GM18951 (cell line): ENCODE measurements at regions not wholly inside any gene's neighbourhood (a gene's known extent, or its start where the extent isn't known, plus 50 kb on each side); places are given as distances from the start of the nearest gene placed in this dataset.

Experiments used
- POLR2A ChIP-seq: IDR thresholded peaks from 4 replicates; pipeline ENCODE4 v1.6.1; 2011; ENCODE audit warnings: mild to moderate bottlenecking; ENCODE audit not compliant: insufficient read length, insufficient read depth; ENCODE audit errors: extremely low read depth
- in situ Hi-C: fragments of 300-500 bp; cut with MboI; formaldehyde crosslinking; loops from one replicate; pipeline ENCODE4 v1.12.0; 2022; ENCODE audit warnings: low sequenced_read_pairs, mixed read lengths, inconsistent platforms; ENCODE audit not compliant: unreplicated experiment

- in situ Hi-C loops = no loop called here
- TF ChIP-seq POLR2A = no peak
Measured at GRCh38 chr6:15811107-15811506, 148.3 kb upstream of the DTNBP1 start.

DNA sequence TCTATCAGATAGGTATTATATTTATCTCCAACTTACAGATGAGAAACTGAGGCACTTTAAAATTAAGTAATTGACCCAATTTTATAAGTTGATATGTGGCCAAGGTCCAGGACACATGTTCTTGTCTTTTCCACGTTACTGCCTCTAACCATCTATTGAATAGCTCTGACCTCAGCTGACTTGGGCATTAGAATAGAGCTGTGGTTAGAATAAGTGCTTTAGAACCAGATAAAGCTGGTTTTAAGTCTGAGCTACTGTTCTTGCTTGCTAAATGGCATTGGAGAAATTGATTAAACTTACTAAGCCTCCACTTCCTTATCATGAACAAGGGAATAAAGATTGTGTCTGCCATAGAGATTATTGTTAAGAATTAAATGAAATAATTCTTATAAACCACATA, 147.8 kb upstream of the DTNBP1 start:
- no peak for TF ChIP-seq POLR2A
- in situ Hi-C loops = no loop called here

DNA sequence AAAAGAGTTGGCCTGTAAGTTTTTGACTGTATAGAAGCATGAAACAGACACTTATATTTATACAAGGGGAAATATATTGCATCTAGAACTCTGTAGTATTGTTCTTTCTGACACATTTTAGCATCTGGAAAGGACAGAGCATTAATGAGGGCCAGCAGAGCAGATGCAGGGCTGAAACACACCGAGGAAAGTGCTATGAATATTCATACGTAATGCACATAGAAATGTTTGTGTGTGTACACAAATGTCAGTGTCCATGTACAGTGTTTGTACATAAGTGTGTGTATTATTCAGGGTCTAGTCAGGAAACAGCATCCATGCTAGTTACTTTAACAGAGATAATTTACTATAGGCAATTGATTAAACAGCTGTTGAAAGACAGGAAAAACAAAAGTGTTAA, 146.5 kb upstream of the DTNBP1 start:
- in situ Hi-C loops = no loop called here
- no peak for TF ChIP-seq POLR2A

DNA sequence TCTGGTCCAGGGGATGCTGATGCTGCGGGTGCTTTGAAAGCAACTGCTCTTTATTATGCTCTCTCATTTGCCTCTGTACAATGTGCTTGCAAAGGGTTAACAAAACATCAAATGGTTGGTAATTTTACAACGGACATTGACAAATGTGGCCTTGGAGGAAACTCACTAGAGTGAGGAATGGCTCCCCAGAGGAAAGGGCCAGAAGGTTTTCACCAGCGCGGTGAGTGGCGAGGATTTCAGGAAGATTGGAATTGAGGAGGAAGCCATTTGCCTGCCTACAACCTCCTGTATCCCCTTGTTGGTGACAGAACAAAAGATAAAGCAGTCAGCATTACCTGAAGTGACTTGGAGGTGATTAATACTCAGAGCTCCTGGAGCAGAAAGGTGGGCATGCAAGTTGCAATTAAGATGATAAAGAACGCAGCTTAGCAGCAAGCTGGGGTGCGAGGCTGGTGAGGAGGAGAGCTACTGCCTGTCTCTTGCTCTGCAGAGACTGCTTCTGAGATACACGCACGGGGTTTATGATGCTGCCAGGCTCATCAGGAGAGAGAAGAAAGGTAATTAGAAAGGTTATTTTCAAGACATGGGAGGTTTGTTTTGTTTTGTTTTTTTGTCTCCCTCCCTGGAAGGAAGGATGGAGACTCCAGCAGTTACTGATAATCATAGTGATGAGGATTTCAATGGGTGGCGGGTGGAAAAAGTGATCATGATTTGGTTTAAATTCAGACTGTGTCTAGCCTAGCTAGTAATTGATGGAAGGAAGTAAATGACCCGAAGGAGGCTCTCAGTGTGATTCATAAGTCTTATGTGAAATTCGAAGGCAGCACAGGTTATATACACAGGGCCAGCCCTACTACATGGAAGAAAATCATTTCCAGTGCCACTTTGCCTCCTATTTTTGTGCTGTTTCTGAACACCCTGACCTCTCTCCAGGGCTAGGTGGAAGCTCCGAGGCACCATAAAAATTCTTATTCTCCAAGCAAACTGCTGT, 141.6 kb upstream of the DTNBP1 start:
- no peak for TF ChIP-seq POLR2A
- in situ Hi-C loops = no loop called here

DNA sequence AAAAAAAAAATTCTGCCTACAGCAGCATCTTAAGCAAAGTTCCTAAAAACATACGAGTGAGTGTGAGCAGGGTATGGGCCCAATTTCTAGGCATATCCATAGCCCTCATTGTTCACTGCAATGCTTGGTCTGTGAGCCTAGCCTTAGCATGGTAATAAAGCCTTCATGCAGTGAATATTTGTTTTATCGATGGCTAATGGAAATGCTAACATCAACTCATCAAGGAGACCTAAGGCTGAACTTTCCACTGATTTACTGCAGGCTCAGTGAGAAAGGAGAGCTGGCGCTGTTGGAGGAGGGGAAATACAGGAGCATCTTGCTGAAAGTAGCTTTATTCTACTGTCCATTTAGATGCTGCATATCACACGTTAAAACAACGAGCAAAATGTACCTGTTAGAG, 139.6 kb upstream of the DTNBP1 start:
- in situ Hi-C loops = no loop called here
- no peak for TF ChIP-seq POLR2A

GRCh38 chr6:15801912-15802311, 139.1 kb upstream of the DTNBP1 start:
- no peak for TF ChIP-seq POLR2A
- in situ Hi-C loops = no loop called here

- no peak for TF ChIP-seq POLR2A
- in situ Hi-C loops = no loop called here
Measured at GRCh38 chr6:15800841-15801617, 138.2 kb upstream of the DTNBP1 start.

GRCh38 chr6:15798533-15799255, 135.9 kb upstream of the DTNBP1 start:
- in situ Hi-C loops = no loop called here
- TF ChIP-seq POLR2A = no peak

GRCh38 chr6:15796844-15797243, 134.0 kb upstream of the DTNBP1 start:
- no peak for TF ChIP-seq POLR2A
- in situ Hi-C loops = no loop called here

DNA sequence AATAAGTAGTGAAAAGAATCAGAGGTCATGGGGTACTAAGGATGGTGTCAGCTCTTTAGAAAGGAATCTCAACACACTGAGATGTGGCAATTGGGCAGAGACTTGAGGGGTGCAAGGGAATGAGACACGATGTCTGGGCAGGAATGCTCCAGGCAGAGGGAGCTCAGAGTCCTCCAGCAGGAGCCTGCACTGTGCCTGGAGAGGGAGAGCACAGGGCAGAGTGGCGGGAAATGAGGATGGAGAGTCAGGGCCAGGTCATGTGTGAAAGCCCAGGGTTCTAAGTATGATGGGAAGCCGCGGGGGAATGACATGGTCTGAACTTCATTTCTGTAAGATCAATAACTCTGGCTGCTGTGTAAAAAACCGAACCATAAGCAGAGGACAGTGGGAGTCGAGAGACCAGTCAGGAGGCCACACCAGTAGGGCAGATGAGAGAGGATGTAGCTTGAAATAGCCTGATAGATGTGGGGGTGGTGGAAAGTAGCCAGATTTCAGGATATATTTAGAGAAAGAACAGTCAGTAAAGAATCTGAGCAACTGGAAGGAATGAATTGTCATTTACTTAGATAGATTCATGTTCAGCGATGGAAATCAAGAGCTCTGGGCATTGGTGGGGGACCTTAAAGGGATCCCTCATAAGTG, 133.4 kb upstream of the DTNBP1 start:
- in situ Hi-C loops = no loop called here
- no peak for TF ChIP-seq POLR2A

- in situ Hi-C loops = no loop called here
- no peak for TF ChIP-seq POLR2A
Measured at GRCh38 chr6:15793826-15794225, 131.0 kb upstream of the DTNBP1 start.

DNA sequence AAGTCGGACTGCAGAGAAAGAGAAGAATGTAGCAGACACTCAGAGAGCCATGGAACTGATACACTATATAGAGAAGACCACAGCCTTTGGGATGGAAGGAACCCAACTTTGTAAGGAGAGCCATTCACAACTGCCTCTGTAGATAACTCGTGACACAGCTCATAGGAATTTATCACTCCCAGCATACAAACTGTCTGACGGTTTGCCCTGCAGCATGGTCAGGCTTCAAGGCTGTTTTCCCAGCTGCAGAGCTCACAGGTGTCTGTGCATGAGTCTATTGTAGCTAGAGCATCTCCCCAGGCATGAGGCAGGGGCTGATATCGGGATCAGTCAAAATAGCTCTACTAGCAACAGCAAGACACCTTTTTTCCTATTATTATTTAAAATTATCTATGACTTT, 130.5 kb upstream of the DTNBP1 start:
- no peak for TF ChIP-seq POLR2A
- in situ Hi-C loops = no loop called here

GRCh38 chr6:15792842-15793241, 130.0 kb upstream of the DTNBP1 start:
- no peak for TF ChIP-seq POLR2A

More at GRCh38 chr6:15792842-15793241, 130.0 kb upstream of the DTNBP1 start:
- in situ Hi-C loops = no loop called here
